ENCODE measurements at regions not wholly inside any gene's neighbourhood (a gene's known extent, or its start where the extent isn't known, plus 50 kb on each side); places are given as distances from the start of the nearest gene placed in this dataset.

- DNase-seq (ENCODE audit: low read depth) = no peak
Measured at GRCh38 chr14:101500681-101501080, 60.6 kb upstream of the DIO3 start.

GRCh38 chr14:101501341-101501740 is 60.0 kb upstream of the DIO3 start:
- DNase-seq (ENCODE audit: low read depth) = no peak

DNA sequence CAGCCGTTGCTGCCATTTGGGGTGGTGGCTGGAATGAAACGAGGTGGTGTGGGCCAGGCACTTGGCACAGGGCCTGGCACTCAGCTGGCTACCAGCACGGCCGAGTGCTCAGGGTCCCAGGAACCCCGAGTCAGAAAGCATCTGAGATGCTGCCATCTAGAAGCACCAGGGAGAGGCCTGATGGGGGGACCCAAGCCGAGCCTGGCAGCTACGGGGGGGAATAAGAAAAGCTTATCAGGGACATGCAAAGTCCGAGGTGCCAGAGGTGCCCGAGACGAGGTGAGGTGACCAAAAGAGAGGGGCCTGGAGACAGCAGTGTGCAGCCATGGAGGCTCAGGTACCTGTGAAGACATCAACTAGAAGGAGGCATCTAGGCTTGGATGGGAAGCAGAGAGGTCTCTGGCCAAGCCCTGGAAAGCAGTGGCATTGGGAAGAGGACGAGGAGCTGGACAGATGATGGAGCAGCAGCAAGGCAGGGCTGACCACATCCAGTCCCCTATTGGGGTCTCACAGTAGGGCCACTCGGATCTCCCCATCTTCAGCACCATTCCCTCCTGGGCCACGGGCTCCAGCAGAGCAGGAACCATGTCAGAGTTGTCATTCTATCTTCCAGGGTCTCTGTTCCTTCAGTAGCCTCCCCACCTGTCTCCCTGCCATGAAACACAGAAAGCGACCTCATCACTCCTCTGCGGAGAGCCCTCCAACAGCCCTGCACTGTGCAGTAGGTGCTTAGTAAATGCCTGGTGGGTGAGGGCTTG is 59.3 kb upstream of the DIO3 start:
- no peak for DNase-seq (ENCODE audit: low read depth)

DNA sequence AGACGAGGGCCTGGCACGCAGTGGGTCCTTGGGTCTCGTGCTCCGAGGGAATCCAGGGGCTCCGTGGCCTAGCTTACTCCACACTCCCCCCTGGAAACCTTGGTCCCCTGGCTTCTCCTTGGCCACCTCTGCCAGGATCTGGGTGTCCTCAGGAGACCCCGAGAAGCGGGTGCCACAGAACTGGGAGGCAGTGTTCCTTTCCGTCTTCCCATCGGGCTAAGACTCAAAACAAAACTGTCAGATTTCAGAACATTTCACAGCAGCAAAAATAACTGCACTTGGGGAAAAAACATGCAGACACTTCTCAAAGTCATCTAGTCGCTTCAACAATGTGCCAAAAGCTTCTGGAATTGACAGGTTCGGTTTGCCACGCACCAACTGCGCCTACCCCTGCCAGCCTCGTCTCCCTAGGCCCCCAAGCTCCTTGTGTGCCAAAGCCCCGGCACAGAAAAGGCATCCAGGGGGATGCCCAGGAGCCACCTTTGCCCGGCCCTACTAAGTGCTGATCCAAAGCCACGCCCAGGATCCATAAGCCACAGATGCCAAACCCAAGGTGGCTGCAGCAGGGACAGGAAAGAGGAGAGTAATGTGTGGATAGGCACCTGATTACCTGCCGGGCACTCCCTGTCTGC is 58.4 kb upstream of the DIO3 start:
- DNase-seq (ENCODE audit: low read depth) = no peak

- DNase-seq (ENCODE audit: low read depth) = no peak
Measured at GRCh38 chr14:101503431-101504095, 57.7 kb upstream of the DIO3 start.

DNA sequence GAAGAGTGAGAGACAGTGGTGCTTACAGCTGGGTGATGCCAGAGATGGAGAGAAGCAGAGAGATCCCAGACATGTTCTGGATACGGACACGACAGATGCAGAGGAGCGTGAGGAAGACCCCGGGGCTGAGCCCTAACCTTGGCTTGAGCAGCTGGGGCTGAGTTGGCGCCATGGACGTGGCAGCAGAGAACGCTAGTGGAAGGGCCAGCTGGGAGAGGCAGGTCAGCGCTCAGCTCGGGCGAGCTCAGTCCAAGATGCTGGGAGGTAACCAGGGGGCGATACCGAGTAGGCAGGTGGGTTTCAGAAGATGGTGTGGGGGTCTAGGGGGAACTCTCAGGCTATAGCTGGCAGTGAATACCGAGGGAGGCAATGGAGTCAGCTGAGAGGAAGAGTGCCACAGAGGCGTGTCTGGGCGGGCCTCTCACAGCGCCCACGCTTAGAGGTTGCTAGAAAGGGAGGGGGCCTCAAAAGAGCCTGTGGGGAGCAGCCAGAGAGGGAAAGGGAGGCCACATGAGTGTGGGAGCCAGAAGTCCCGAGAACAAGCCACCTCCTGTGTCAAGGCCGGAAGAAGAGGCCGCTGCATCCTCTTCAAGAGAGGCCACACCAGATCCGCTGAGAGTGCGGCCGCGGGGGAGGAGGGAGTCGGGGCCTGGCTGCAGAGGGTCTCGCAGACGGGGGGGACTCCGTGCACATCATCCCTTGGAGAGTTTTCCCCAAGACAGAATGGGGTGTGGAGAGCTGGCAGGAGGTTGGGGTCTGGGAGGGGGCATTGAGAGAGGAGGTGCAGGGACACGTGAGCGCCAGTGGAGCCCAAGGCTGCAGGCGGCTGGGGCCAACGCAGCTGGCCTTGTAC is 57.0 kb upstream of the DIO3 start:
- no peak for DNase-seq (ENCODE audit: low read depth)

- DNase-seq (ENCODE audit: low read depth) = no peak
Measured at GRCh38 chr14:101505236-101505970, 55.9 kb upstream of the DIO3 start.

DNA sequence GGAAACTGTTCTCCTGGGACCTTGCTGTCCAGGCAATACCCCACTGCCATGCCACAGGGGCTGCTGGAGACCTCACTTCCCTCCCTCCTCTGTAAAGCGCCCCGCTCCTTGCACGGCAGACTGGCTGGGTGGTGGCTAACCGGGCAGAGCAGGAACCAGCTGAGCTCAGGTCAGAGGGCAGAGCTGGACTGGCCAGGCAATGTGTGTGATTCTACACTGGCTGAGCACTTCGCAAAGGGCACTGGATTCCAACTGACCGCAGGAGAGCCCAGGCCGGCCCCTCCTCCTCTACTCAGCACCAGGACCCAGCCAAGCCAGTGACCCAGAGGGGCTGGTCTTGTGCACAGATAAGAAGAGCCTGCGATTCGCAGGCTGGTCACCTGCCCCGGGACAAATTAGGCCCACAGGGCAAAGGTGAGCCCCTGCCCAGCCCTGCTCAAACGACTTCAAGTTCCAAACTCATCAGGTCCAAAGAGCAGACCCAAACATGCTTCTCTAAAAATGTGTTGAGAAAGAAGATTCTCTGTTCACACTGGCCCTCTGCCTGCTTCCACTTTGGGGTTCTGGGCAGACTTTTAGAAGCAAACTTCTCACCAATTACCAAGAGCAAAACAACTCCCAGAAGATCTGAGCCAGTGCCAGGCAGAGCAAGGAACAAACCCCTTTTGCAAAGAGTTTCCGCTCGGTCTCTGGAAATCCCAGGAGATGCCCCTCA is 54.9 kb upstream of the DIO3 start:
- no peak for DNase-seq (ENCODE audit: low read depth)

DNA sequence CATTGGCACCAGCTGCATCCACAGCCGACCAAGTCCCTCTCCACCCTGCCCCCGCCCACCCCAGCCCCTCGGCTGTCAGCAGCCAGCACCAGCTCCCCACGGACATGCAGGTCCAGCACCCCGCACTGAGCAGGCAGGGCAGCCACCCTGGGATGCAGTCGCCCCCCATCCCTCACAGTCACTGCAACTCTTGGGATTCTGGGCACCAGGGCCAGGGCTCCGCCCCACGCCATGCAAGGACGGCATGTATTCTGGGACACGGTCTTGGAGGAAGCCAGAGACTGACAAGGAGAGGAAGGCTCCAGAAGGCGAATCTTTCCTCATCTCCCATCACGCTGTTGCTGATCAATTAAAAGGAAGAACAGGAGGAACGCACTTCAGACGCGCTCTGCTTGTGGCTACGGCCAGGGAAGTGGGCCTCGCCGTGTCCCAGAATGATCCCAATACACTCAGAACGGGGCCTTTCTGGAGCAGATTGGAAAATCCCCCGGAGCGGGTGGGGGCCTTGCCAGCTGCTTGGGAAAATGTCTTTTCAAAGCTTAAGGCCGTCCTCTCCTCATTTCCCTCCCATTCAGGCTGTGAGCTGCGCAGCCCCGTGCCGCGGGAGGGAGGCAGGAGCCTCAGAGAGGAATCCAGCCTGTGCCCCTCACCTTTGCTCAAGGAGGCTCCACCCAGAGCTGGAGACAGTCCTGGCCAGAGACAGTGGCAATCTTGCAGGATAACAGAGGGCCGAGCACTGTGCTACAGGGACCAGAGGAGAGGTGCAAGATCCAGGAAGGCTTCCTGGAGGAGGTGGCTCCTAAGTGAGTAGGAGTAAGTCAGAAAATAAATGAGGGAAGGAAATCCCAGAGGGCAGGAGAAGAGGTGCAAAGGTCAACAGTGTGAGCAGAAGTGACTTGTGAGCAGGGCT is 54.1 kb upstream of the DIO3 start:
- DNase-seq (ENCODE audit: low read depth) = no peak

GRCh38 chr14:101507836-101508150 is 53.5 kb upstream of the DIO3 start:
- DNase-seq (ENCODE audit: low read depth) = no peak

DNA sequence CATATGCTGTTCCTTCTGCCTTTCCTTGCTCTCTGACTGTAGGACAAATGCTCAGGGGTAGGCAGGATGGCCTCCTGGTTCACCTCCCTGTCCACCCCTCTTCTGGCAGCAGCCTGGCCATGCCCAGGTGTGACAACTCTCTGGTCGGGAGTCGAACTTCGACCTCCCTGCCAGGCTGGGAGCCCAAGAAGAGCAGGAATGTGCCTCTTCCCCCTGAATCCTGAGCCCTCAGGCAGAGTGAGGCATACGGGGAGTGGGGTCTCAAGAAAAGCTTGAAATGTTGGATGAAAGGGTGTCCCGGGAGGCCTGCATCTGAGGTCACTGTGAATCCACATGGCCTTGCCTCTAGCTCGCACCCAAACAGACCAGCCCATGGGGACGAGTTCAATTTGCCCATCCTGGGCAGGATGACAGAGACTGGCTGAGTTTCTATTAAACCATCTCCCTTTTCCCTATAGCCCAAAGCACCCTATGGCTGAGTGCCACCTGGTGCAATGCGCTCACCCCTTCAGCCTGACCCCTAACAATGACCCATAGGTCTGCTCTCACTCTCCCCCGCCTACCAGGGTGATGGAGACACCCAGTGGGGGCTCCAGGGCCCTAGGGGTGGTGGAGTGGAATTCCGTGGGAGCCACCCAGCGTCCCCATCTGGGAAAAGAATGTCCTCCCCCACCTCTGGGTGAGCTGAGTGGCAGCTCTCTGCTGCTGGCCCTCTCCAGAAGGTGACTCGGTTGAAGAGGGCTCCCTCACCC is 52.9 kb upstream of the DIO3 start:
- DNase-seq (ENCODE audit: low read depth) = no peak

DNA sequence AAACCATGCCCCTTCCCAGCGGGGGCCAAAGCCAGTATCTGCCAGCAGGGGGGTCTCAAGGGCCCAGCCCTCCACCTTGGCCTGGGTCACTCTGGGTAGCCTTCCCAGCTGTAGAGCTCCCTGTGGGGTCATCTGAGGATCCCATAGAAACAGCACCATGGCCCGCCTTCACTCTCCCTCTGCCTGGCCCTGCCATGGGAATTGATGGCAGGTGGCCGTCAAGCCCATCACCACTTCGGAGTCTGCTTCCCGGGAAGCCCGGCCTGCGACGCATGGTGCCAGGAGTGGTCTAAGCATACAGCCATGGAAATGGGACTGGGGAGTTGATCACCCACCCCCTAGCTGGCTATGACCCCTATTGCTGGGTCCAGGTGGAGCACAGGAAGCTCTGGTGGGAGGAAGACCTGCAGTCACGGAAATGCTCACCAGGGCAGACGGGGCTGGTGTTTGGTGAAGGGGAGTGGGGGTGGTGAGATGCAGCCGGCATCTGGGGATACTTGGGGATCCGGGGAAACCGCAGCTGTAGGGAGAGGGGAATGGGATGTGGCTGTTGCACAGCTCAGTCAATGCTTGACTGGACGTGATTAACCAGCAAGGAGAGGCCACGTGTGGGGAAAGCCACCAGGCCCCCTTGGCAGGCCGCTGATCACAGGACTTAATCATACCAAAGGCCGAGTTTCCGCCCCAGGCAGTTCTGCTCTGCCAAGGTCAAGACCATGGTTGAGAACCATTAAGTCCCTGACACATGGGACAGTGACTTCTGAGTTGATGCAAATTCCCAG is 52.2 kb upstream of the DIO3 start:
- no peak for DNase-seq (ENCODE audit: low read depth)

- DNase-seq (ENCODE audit: low read depth) = no peak
Measured at GRCh38 chr14:101509730-101510371, 51.4 kb upstream of the DIO3 start.

GRCh38 chr14:101511199-101511598 is 50.1 kb upstream of the DIO3 start:
- no peak for DNase-seq (ENCODE audit: low read depth)

Data from forelimb muscle (tissue), 1 donor.